ENCODE measurements at regions not wholly inside any gene's neighbourhood (a gene's known extent, or its start where the extent isn't known, plus 50 kb on each side); places are given as distances from the start of the nearest gene placed in this dataset.

DNA sequence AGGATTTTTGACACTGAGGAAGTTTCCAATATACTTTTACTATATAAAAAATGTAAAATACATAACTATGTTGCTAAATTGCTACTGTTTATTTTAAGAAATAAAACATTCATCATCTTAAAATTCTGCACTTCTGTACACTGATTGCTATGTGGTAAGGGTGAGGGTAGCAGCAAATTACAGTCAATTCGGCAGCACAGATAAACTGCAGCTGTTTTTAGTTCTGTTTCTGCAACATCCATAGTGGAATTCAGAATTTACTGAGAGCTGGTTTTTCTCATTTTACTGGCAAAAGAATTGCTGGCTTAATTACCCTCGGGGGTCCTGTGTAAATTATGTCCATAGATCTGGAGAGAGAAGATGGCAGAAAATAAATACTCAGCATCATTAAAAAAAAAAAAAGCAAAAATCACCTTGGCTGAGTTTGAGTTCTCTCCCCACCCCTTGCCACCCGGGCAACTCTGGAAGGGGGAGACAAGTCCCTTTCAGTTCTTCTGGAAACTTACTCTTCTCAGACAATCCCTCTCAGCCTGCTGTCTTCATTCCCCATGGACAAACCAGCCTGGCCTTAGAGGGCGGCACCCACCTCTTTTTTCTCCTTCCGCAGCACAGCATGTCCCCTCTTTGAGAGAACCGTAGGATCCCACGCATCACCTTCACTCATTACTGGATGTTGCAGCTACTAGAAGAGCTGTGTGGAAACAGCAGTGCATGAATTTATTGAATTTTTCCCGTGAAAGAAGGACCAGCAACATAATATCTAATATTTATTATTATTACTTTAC lies 501.1 kb upstream of the CELF2 start:
- peaks cover 5% of the 10 kb centered on the region for H3K27me3 Mint-ChIP-seq (ENCODE audit: unreplicated experiment)
- DNase-seq, result no peak

DNA sequence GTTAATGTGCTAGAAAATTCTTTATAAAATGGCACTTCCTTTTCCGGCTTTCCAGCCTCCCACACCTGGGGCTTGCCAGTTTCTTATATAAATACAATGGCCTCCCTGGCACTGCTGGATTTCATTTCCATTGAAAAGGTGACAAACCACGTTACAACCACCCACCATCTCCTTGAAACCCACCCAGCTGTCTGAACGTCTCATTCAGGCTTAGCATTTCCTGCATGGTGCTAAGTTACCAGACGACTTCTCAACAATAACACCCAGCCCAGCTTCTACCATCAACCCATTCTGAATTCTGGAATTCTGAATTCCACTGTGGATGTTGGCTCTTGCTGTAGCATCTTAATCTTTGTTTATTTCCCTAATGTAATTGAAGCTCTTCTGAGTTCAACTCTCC lies 499.8 kb upstream of the CELF2 start:
- no peak overlapping the region for H3K4me3 Mint-ChIP-seq (ENCODE audit: unreplicated experiment)
- H3K27ac Mint-ChIP-seq (ENCODE audit: unreplicated experiment), result no peak overlapping the region
- H3K4me1 Mint-ChIP-seq (ENCODE audit: low read depth, unreplicated experiment), result peaks cover 16% of the 10 kb centered on the region
- DNase-seq, result no peak
- H3K27me3 Mint-ChIP-seq (ENCODE audit: unreplicated experiment), result no peaks in the 10 kb centered on the region
- H3K36me3 Mint-ChIP-seq (ENCODE audit: unreplicated experiment), result no peaks in the 10 kb centered on the region
- TF ChIP-seq, protein P1, sequence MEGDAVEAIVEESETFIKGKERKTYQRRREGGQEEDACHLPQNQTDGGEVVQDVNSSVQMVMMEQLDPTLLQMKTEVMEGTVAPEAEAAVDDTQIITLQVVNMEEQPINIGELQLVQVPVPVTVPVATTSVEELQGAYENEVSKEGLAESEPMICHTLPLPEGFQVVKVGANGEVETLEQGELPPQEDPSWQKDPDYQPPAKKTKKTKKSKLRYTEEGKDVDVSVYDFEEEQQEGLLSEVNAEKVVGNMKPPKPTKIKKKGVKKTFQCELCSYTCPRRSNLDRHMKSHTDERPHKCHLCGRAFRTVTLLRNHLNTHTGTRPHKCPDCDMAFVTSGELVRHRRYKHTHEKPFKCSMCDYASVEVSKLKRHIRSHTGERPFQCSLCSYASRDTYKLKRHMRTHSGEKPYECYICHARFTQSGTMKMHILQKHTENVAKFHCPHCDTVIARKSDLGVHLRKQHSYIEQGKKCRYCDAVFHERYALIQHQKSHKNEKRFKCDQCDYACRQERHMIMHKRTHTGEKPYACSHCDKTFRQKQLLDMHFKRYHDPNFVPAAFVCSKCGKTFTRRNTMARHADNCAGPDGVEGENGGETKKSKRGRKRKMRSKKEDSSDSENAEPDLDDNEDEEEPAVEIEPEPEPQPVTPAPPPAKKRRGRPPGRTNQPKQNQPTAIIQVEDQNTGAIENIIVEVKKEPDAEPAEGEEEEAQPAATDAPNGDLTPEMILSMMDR (IDR thresholded peaks at IDR 0.05; ENCODE audit: partially characterized antibody, unreplicated experiment), result no peak
- H3K9me3 Mint-ChIP-seq (ENCODE audit: unreplicated experiment), result no peaks in the 10 kb centered on the region

More for the DNA sequence above, 501.1 kb upstream of the CELF2 start:
- Mint-ChIP-seq H3K36me3 (ENCODE audit: unreplicated experiment) (no peaks in the 10 kb centered on the region), H3K27ac (ENCODE audit: unreplicated experiment) (no peak overlapping the region), H3K4me3 (ENCODE audit: unreplicated experiment) (no peak overlapping the region), H3K9me3 (ENCODE audit: unreplicated experiment) (peaks cover 6% of the 10 kb centered on the region), H3K4me1 (ENCODE audit: low read depth, unreplicated experiment) (peaks cover 21% of the 10 kb centered on the region)
- TF ChIP-seq, protein P1 (IDR thresholded peaks at IDR 0.05; ENCODE audit: partially characterized antibody, unreplicated experiment), result no peak

DNA sequence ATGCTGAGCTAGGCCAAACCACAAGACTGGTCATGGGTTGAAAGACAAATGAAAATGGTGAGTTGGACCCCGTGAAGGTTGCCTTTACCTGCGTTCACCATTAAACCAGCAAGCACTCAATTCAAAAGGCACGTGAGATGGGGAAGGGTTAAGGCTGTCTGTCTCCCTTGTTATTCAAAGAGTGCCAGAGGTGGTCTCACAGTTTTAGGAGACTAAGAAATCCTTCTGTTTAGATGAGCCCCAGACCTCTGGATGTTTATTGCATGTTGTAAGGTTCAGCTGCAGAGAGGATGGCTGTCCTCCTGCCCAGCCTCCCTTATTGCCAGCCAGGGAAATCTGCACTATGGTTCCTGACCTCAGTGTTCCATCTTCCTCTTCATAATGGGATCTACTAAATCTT lies 498.0 kb upstream of the CELF2 start:
- H3K27me3 Mint-ChIP-seq (ENCODE audit: unreplicated experiment), result no peaks in the 10 kb centered on the region
- no peaks in the 10 kb centered on the region for H3K36me3 Mint-ChIP-seq (ENCODE audit: unreplicated experiment)
- TF ChIP-seq, protein P1 (IDR thresholded peaks at IDR 0.05; ENCODE audit: partially characterized antibody, unreplicated experiment), result no peak
- H3K4me3 Mint-ChIP-seq (ENCODE audit: unreplicated experiment), result no peak overlapping the region
- H3K4me1 Mint-ChIP-seq (ENCODE audit: low read depth, unreplicated experiment), result peaks cover 7% of the 10 kb centered on the region
- DNase-seq, result no peak
- no peak overlapping the region for H3K27ac Mint-ChIP-seq (ENCODE audit: unreplicated experiment)
- no peaks in the 10 kb centered on the region for H3K9me3 Mint-ChIP-seq (ENCODE audit: unreplicated experiment)

DNA sequence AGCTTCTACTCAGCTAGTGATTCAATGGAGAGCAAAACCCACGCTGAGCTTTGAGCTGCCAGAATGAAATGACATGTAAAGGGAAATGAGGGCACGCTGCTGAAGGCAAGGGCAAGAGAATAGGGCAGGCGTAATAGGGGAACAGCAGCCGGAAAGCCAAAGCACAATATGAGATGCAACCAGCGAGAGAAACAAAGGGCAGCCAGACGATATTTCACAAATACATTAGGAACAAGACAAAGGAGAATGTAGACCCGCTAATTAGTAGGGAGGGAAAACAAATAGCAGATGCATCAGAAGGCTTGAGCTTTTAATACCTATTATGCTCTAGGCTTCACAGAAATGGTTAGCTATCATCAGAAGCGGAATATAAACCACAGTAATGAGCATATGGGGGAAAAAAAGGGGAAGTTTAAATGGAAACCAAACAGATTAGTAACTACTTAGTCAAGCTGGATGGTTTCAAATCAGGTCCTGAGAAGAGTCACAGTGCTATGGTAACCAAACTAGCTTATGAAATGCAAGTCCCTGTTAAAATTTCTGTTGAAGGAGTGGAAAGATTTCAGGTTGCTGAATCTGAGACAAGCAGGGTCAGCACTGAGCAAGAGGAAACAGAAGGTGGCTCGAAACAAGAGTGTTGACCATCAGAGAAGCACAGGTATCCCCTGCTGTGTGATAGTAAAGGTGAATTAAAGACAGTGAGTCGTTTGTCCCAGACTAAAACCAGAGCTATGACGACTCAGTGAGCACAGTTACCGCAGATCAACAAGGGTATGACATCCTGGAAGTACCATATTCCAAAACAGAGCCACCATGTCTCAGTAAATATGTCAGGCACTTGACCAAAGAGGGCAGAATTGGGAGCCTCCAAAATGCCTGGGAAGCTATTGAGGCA lies 496.9 kb upstream of the CELF2 start:
- Mint-ChIP-seq H3K27me3 (ENCODE audit: unreplicated experiment) (no peaks in the 10 kb centered on the region), H3K4me3 (ENCODE audit: unreplicated experiment) (no peak overlapping the region), H3K36me3 (ENCODE audit: unreplicated experiment) (no peaks in the 10 kb centered on the region), H3K9me3 (ENCODE audit: unreplicated experiment) (no peaks in the 10 kb centered on the region), H3K27ac (ENCODE audit: unreplicated experiment) (no peak overlapping the region), H3K4me1 (ENCODE audit: low read depth, unreplicated experiment) (no peaks in the 10 kb centered on the region)
- TF ChIP-seq, protein P1 (IDR thresholded peaks at IDR 0.05; ENCODE audit: partially characterized antibody, unreplicated experiment), result no peak
- DNase-seq, result no peak
